GM13976 (cell line): ENCODE measurements at regions not wholly inside any gene's neighbourhood (a gene's known extent, or its start where the extent isn't known, plus 50 kb on each side); places are given as distances from the start of the nearest gene placed in this dataset.

Experiments
- DNase-seq: peaks from one replicate; pipeline ENCODE4 v3.0.0; 2012; ENCODE audit warnings: low spot score
- CTCF ChIP-seq: IDR thresholded peaks from 2 replicates; pipeline ENCODE4 v1.5.1; 2012; ENCODE audit warnings: borderline replicate concordance, mild to moderate bottlenecking; ENCODE audit not compliant: insufficient read depth; ENCODE audit errors: extremely low read depth, missing control alignments, control extremely low read depth
- in situ Hi-C: fragments of 300-500 bp; cut with MboI; formaldehyde crosslinking; loops from one replicate; pipeline ENCODE4 v1.12.0; 2022; ENCODE audit warnings: low sequenced_read_pairs, mixed read lengths, inconsistent platforms; ENCODE audit not compliant: unreplicated experiment

- TF ChIP-seq CTCF = peak; percentile 16
- peak; percentile 58 for DNase-seq
- in situ Hi-C loops = no loop called here
Measured at GRCh38 chr10:91694170-91694794, 61.4 kb upstream of the PPP1R3C start.

- in situ Hi-C loops = no loop called here
- no peak for TF ChIP-seq CTCF
- no peak for DNase-seq
Measured at GRCh38 chr10:91691981-91692380, 59.1 kb upstream of the PPP1R3C start.

GRCh38 chr10:91690996-91691676 is 58.3 kb upstream of the PPP1R3C start:
- in situ Hi-C loops = no loop called here

GRCh38 chr10:91690412-91690811 is 57.5 kb upstream of the PPP1R3C start:
- no peak for DNase-seq
- in situ Hi-C loops = no loop called here
- no peak for TF ChIP-seq CTCF

More at GRCh38 chr10:91690996-91691676, 58.3 kb upstream of the PPP1R3C start:
- no peak for DNase-seq
- no peak for TF ChIP-seq CTCF

- in situ Hi-C loops = no loop called here
- DNase-seq = no peak
- TF ChIP-seq CTCF = no peak
Measured at GRCh38 chr10:91689731-91690168, 56.9 kb upstream of the PPP1R3C start.

- TF ChIP-seq CTCF = no peak
- in situ Hi-C loops = no loop called here
- no peak for DNase-seq
Measured at GRCh38 chr10:91684841-91685240, 52.0 kb upstream of the PPP1R3C start.
